ENCODE measurements at regions not wholly inside any gene's neighbourhood (a gene's known extent, or its start where the extent isn't known, plus 50 kb on each side); places are given as distances from the start of the nearest gene placed in this dataset.
A peak's percentile ranks its signal among the peaks of the same experiment; 100 is the strongest.

DNA sequence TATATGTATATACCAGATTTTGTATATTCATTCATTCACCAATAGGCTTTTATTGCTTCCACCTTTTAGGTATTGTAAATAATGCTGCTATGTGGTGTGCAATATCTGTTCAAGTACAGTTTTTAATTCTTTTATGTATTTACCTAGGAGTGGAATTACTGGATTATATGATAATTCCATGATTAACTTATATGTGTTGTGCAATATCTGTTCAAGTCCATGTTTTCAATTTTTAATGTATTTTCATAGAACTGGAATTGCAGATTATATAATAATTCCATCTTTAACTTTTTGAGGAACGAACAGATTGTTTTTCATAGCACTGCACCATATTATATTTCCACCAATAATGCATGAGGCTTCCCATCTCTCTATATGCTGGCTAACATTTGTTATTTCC lies 50.6 kb upstream of the L3MBTL4 start:
- intact Hi-C loops (cut with DNase I), result no loop called here
- DNase-seq (ENCODE audit: low spot score), result no peak

DNA sequence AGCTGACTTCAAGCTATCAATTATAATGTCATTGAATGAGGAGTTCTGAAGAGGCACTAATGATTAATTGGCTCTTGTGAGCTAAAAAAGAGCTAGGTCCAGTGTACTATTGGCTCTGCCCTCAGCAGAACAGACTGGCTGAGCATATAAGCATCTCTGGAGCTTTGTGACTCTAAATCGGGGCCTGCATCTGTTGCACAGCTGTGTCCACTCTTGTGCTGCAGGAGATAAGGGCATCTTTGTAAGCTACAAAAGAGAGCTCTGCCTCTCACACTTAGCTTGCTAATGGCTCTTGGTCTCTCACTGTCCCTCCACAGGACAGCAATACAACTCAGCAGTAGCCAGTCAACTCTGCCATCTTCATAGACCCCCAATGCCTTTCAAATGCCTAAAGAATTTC lies 61.5 kb upstream of the L3MBTL4 start:
- intact Hi-C loops (cut with DNase I), result no loop called here
- no peak for DNase-seq (ENCODE audit: low spot score)

DNA sequence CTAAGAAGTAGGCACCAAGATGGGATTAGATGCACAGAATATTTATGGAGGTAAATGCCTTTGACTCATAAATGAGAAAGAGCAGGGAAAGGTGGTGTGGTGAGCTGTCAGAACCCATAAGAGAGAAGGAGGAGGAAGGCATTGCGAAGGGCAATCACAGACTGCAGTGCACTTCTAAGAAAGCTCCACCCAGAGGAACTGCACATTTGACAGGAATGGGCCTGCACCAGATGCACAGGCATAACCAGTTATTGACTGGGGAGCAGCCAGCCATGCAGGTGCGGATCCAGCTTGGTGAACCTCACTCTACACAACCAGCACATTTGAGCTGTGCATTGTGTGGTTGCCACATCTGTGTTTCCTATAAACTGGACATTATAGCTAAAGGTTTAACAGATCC lies 62.2 kb upstream of the L3MBTL4 start:
- peak; percentile 61 for DNase-seq (ENCODE audit: low spot score)
- intact Hi-C loops (cut with DNase I), result no loop called here

DNA sequence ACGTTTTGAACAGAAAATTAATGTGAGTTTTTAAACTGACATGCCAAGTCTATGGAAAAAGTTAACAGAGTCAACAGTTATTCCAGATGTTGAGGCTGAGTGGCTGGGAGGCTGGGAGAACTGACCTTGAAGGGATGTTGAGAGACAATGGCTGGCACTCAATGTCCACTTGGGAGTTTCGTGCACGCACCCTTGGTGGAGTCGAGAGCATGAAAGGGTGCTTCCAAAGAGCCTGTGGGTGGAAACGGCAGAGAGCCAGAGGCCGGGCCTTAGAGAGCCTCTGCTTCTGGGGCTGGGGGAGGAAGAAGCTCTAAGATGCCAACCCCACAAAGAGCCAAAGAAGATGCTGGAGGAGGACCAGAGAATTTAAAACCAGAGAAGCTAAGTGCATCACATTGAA lies 63.4 kb upstream of the L3MBTL4 start:
- intact Hi-C loops (cut with DNase I), result no loop called here

DNA sequence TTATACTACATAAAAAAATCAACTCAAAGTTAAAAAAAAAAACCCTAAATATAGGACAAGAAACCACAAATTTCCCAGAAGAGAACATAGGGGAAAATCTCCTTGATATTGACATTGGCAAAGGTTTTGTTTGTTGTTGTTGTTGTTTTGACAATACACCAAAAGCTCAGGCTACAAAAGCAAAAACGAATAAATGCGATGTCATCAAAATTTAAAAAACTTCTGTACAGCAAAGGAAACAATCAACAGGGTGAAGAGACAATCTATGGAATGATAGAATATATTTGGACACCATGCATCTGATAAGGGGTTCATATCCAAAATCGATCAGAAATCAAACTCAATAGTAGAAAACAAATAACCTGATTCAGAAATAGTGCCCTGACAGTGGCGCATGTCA lies 65.0 kb upstream of the L3MBTL4 start:
- DNase-seq (ENCODE audit: low spot score), result no peak
- intact Hi-C loops (cut with DNase I), result loop anchor here in 1 of 2 donors (5.0 kb wide), 1 partner anchor 602 kb away; no protein-coding TSS in a partner anchor

More for the DNA sequence above, 63.4 kb upstream of the L3MBTL4 start:
- DNase-seq (ENCODE audit: low spot score), result peak; percentile 70

DNA sequence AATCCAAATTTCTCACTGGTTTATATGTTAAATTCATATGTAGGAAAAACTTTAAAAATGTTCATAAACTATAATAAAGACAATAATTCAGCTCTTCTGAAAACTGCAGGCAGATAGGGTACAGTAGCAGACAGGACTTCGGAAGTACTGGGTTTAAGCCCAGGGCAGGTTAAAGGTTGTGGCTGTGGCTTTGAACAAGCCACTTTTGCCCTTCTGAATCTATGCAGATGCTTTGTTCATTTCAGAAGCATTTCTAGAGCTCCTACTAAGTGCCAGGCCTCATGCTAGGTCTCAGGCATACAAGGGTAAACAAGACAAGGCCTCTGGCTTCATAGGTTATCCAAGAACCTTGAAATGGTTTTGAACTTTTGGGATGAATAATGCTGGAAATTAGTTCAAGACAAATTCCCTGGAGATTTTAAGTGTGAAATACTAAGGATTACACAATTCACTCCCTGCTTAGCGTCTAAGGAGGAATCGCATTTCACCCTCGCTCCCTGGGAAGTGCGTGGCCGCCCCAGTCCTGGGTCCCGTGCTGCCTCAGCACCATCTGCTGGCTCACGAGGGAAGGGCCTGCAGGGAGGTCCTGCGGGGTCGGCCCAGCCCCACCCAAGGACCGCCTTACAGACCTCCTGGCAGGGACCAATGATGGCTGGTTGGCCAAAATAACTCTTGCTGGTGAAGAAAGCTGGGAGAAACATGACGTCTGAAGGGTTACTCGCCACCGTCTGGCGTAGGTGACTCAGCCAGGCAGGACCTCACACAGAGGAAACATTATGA lies 67.7 kb upstream of the L3MBTL4 start:
- DNase-seq (ENCODE audit: low spot score), result peak; percentile 94
- intact Hi-C loops (cut with DNase I), result loop anchor here in 1 of 2 donors (5.0 kb wide), 1 partner anchor 605 kb away; no protein-coding TSS in a partner anchor

DNA sequence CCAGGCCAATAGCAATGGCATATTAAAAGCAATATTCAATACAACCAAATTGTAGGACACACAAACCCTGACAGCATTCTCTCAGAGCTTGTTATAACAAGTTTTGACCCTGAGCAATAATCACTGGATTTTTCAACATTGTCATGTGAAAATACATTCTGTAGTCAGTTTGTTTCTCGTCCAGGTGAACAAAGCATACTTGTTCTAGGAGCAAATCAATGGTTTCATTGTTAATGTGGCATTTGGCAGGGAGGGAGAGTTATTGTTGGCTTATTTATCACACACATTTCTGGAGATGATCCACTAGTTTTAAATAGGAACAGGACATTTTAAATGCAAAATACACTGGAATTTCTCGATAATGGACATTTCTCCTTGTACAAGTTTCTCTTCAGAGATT lies 69.9 kb upstream of the L3MBTL4 start:
- intact Hi-C loops (cut with DNase I), result loop anchor here in 1 of 2 donors (5.0 kb wide), 1 partner anchor 607 kb away; no protein-coding TSS in a partner anchor
- DNase-seq (ENCODE audit: low spot score), result no peak

DNA sequence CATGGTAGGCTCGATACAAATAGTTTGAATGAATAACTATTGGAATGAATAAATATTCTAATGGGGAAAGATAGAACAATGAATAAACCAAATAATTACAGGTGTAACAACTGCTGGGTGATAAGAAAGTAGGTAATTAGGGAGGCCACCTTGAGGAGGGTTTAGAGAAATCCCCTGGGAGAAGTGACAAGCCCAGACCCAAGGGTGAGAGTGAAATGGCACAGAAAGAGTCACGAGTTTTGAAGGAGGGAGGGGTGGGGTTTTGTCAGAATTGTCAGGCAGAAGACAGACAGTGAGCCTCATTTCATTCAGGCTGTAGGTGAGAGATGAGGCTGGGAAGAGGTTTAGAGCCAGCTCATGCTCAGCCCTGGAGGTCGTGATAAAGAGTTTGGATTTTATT lies 71.6 kb upstream of the L3MBTL4 start:
- no peak for DNase-seq (ENCODE audit: low spot score)
- intact Hi-C loops (cut with DNase I), result no loop called here

DNA sequence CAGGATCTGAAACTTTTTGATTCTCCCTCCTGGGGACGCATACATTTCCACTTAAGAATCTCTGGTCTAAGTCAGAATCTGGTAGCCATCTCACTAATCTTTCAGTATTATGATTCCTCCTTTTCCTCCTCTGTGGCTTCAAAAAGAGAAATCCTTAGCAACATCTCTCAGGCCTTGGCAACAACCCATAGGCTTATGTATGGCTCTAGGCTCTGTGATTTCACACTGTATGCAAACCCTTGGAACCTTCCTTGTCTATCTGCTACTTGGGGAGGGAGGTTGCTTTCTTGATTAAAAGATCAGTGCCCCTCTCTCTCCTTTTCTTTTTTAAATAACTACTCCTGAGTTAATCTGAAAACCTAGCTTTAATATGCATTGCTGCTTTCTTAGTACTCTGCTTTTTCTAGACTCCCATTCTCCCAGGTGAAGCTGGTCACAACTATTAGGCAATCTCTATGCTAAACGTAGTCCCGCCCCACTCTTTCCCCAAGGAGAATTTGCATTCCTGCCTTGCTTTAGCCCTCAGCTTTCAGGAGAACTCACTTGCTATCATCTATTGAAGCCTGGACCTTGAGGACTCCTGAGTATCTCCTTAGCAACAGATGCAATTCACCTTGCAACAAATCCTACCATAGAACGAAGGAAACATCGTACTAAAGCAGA lies 72.2 kb upstream of the L3MBTL4 start:
- DNase-seq (ENCODE audit: low spot score), result no peak
- intact Hi-C loops (cut with DNase I), result no loop called here

DNA sequence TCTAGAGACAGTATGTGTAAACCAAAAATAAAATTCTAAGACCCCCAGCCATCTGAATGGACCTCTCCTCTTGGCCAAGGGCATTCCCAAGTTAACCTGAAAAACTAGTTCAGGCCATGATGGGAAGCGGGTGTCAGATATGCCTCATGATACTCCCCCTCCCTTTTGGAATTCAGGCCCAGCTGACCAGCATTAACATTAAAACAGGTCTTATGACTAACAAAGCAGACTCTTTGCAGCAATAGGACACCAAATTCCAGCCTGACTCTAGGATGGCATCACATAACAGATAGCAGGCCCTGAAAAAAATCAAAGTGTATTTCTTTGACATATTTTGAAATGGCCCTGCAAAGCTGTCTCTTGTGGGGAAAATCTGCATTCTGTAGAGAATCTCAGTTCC lies 73.3 kb upstream of the L3MBTL4 start:
- intact Hi-C loops (cut with DNase I), result no loop called here
- DNase-seq (ENCODE audit: low spot score), result no peak

DNA sequence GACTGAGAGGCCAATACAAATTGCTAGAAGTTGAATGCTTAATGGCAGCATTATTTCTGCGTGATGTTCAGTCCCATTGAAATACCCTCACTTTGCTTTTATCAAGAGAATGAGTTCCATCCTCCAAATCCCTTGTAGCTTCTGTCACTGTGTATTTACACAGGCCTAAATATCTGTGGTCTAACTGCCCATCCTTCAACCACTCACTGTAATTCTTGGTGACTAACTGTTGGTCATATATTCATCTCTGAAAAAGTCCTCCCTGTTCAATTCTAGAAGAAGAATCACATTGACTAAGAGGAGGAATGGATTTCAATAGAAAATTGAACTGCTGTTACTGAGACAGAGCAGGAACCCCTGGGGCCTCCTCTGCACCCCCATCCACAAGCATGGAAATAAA lies 74.2 kb upstream of the L3MBTL4 start:
- intact Hi-C loops (cut with DNase I), result no loop called here
- DNase-seq (ENCODE audit: low spot score), result no peak

DNA sequence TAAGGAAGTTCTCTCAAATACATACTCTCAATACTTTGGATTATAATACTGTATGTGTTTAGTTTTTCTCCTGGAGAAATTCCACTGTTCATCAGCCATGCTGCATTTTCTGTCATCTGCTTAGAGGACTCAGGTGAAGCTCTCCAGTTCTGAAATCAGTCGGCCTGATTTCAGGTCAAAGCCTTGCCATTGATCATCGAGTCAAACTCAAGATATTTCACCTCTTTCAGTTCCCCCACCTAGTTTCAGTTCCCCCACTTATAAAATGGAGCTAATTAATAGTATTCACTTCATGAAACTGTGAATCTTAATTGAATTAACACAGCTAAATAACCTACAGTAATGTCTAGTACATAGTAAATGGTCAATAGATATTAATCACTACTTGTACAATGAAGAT lies 75.3 kb upstream of the L3MBTL4 start:
- DNase-seq (ENCODE audit: low spot score), result no peak
- intact Hi-C loops (cut with DNase I), result no loop called here

DNA sequence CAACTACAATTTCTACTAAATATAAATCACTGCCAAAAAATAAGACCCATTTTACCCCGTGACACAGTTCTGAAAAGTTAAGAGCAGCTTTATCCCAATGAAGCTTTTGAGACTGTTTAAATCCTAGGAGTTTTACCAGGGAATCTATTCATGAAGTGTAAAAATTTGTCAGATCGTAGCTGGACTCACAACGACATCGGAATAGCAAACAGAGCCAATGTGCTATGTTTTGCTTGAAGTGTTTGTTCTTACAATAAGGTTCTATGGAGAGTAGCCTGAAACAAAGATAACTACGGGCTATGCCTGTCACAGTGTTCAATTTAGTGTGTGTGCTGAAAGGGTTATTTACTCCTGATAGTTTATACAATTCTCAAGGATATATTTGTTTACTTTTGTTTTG lies 78.5 kb upstream of the L3MBTL4 start:
- intact Hi-C loops (cut with DNase I), result no loop called here
- DNase-seq (ENCODE audit: low spot score), result no peak

DNA sequence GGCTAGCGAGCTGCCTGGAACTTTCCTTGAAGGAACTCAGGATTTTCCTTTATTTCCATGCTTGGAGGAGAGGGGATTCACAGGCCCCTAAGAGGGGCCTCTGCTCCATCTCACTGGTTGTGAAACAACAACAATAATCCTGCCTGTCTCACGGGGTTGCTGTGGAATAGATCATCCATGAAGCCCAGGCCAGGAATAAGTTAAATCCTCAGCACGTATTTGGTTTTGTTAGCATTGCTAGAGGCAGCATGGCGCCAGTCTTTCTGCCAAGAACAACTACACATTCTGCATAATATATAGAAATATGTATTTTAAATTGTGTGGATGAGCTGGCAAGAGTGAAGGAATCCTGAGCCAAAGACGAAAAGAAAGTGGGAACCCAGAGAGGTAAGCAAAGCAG lies 80.8 kb upstream of the L3MBTL4 start:
- no peak for DNase-seq (ENCODE audit: low spot score)
- intact Hi-C loops (cut with DNase I), result no loop called here

DNA sequence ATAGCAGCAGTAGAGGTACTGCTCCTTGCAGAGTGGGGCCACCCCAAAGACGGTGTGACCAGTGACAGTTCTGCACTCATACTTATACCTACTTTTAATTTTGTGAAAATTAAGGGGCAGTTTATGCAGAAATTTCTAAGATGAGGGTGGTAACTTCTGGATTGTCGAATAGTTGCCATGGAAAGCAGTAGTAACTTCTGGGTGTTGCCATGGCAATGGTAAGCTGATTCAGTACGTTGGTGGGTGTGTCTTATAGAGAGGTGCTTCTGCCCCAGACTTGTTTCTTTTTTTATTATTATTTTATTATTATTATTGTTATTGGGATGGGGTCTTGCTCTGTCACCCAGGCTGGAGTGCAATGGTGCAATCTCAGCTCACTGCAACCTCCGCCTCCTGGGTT lies 82.8 kb upstream of the L3MBTL4 start:
- no peak for DNase-seq (ENCODE audit: low spot score)
- intact Hi-C loops (cut with DNase I), result no loop called here

DNA sequence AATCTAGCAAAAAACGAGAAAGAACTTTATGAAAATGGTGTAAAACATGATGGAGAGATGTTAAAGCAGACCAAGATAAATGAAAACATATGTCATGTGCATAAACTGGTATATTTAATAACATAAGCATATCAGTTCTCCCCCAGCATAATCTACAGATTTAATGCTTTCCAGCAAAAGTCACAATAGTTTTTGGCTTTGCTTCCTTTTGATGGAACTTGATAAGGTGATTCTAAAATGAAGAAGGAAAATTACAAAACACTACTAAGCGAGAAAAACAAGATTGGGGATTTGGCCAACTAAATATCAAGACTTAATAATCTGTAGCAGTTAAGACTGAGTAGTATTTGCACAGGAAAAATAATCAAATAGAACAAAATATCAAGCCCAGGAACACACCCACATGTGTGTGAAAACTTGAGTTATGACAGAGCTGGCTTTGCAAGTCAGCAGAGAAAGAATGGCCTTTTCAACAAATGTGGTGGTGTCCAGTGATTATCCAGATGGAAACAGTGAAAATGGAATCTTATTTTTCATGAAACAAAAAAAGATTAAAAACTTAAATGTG lies 83.7 kb upstream of the L3MBTL4 start:
- no peak for DNase-seq (ENCODE audit: low spot score)

DNA sequence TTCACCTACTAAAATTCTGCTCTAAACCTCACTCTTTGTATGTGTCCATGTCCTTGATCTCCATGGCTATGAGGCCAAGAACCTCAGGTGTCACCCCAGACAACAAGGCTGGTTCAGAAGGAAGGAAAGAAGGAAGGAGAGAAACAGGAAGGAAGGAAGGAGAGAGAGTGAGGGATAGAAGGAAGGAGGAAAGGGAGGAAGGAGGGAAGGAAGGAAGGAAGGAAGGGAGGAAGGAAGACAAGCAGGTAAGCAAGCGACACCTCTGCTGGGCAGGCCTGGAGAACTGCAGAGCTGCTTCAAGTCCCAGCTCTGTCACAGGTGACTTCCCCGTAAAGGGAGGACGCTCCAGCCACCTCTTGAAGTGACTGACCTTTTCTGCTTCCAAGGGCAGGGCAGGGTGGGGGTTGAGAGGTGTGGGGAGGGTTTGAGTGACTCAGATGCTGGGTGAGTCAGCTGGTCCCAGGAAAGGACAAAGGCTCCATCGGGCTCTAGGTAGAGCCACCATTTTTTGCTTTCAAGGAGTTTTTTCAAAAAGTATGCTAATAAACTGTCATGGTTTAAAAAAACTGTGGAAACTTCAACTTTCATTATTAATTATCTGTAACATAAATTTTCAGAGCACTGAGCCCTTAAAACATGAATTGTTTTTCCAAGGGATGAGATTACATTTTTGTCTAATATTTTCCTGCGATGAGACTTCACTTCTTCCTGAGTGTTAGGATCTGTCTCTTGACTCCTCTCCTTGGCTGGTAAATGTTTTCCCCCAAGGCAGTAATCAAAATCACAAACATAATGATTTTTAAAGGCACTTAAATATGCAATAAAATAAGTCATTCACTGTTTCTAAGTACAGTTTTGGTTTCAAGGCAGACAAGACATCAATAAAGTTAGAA lies 90.1 kb upstream of the L3MBTL4 start:
- intact Hi-C loops (cut with DNase I), result no loop called here

More for the DNA sequence above, 83.7 kb upstream of the L3MBTL4 start:
- intact Hi-C loops (cut with DNase I), result no loop called here

DNA sequence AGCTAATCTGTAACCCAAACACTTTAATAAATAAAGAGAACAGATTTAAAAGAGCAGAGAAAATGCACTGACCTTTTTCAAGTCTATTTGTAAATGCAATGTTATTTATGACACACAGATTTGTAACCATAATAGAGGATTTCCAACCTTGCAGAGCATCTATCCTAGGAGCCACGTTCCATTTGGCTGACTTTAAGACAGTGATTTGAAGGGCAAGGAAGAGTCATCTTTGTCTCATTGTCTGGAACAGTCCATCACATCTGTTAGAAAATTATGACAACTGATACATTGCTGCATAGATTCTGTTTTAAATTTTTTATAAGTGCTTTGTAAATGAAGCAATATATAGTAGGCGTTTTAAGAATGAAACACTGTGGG lies 90.8 kb upstream of the L3MBTL4 start:
- intact Hi-C loops (cut with DNase I), result no loop called here
- no peak for DNase-seq (ENCODE audit: low spot score)

More for the DNA sequence above, 90.1 kb upstream of the L3MBTL4 start:
- no peak for DNase-seq (ENCODE audit: low spot score)

DNA sequence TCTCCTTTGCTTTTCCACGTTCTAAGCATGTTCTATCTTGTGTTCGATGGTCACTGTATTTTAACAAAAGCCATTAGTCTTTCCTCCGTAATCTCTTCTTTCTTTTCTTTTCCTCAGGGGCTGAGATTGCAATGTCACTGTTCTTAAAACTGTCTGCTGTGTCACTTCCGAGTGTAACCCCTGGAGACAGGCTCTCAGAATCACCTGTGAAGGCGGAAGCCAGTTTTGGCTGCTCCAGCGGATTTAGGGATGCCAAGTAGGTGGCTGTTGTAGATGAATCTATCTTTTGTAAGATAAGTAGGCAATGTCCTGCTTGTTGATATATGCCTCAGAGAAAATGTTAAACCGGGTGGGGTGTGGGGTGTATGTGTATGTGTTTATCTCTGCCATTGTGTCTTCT lies 94.7 kb upstream of the L3MBTL4 start:
- intact Hi-C loops (cut with DNase I), result no loop called here
- DNase-seq (ENCODE audit: low spot score), result no peak

DNA sequence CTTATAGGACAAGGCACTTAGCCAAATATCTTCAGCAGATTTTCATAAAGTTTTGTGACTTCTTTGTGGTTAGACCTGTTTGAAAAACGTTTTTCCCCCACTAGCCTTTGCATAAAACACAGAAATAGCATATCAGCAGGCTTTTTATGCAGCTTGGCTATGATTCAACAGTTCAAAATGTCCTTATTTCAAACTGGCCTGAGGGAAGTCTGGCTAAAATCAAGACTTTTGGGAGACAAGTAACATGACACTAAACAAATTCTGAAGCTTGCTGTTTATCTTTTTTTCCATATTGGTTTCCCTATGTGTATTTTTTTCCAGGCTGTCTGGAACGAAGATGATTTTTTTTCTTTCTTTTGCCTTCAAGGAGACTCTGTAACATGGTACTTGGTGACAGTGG lies 95.1 kb upstream of the L3MBTL4 start:
- no peak for DNase-seq (ENCODE audit: low spot score)
- intact Hi-C loops (cut with DNase I), result no loop called here
